HG02884 (cell line): ENCODE measurements at regions not wholly inside any gene's neighbourhood (a gene's known extent, or its start where the extent isn't known, plus 50 kb on each side); places are given as distances from the start of the nearest gene placed in this dataset.
"Not testable (repeated sequence)": the region's sequence is repeated elsewhere in the genome, so short reads cannot be mapped to it uniquely, and the experiment has no call there.

Source experiments
- ATAC-seq: cut with Tn5 transposase; IDR thresholded peaks from one replicate; pipeline ENCODE4 v1.9.1; 2021; ENCODE audit warnings: mild to moderate bottlenecking, moderate library complexity; ENCODE audit not compliant: unreplicated experiment

DNA sequence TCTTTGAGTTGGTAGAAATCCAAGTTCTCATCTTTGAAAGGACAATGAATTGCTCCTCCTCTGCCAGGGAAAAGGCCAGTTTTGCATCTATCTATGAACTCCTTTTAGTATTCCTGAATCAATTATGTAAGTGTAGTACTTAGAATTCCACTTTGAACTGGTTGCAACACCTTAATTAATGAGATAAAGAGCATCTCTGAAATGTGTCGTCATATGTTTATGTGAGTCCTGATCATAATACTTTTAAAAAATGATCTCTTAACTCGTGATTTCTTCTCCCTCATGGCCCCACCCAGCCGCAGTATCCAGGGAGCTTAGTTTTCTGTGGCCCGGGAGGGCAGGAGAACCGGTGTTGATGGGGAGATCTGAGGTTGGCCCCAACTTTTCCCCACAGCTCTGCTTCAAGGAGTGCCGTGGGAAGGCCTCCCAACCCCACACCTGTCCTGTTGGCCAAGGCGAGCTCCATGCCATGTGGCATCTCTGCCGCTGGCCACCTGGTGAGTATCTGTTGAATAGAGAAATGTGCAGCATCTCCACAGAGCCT is 203.5 kb downstream of the TMEM121 start:
- ATAC-seq: not testable (repeated sequence)

- ATAC-seq: not testable (repeated sequence)
Observed at GRCh38 chr14:105730731-105731130, 204.3 kb downstream of the TMEM121 start.

DNA sequence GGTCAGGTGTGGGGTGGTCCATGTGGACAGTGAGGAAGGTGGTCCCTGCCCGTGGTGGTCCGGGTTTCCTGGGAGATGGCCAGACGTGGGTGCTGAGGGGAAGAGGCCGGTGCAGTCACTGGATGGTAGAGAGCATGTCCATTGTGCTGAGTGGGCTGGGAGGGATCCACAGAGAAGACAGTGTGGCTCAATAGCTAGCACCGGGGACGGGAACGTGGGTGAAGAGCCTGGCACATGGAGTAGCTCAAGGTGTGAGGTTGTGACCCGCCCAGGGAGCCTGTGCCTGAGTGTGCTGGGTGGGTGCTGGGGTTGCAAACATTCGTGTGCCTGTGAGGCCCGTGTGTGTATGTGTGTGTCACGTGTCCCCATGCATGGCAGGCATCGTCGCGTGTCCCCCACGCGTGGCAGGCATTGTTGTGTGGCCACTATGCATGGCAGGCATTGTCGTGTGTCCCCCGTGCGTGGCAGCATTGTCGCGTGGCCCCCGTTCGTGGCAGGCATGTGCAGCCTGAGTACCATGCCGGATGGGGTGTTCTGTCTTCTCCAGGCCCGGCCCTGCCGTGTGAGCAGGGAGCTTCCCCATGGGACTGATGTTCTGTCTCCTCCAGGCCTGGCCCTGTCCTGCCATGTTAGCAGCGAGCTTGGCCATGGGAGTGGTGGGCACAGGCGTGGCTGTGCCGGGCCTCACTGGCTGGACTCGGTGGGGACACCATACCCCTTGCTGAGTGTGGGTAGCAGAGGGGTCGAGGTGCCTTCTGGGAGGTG is 205.0 kb downstream of the TMEM121 start:
- not testable (repeated sequence) for ATAC-seq

DNA sequence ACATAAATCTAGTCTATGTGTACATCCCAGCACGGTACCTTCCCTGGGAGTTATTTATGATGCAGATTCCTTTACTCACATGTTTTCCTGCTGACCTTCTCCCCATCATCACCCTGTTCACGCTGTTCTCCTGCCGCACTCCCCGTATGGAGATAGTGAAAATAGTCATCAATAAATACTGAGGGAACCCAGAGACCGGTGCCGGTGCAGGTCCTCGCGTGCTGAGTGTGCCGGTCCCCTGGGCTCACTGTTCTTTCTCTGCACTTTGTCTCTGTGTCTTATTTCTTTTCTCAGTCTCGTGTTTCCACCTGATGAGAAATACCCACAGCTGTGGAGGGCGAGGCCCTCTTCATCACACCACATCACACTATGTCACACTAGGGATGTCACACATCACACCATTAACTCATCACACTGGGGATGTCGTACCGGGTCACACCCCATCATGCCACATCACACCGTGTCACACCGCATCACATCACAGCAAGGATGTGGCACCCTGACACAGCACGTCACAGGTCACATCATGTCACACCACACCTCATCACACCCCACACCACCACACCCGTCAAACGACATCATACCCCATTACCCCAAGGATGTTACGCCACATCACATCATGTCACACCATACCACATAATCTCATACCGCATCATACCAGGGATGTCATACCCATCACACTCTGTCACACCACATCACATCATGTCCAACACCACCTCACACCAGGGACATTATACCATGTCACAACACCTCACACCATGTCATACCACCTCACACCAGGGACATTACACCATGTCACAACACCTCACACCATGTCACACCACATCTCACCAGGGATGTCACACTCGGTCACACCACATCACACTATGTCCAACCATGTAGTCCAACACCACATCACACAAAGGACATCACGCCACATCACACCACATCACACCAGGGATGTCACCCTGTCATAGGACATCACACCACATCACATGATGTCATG is 207.0 kb downstream of the TMEM121 start:
- ATAC-seq: no peak

DNA sequence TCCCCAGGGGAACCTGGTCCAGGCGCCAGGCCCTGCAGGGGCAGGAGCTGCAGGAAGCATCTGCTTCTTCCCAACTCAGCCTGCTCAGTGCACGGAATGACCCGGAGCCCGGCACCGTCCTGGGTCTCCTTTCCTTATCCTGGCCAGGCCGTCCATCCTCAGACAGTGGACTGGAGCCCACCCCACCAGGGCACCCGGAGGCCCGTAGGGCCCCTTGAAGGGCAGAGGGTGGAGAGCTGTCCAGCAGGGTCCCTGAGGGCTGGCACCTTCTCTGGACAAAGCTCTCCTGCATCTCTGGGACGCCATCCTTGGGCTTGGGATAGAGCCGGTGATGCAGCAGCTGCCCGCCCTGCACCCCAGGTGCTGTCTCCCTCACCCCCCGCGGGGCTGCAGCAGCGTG is 207.9 kb downstream of the TMEM121 start:
- ATAC-seq: not testable (repeated sequence)

DNA sequence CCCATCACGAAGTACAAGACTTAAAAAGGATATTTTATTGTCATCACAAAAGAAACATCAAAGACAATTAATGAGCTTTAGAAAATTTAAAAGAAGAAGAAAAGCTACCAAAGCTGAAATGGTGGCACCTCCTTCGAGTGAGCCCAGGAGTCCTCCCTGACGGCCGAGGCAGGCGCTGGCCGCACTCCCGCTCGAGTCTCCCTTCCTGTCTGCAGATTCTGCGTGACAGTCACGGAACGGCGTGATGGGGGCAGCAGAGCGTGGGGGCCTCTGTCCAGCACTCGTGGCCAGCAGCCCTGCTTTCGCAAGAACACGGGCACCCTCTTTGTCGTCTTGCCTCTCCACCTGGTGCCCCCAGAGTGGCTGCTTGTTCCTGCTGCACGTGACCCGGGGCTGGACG is 209.9 kb downstream of the TMEM121 start:
- ATAC-seq: not testable (repeated sequence)

DNA sequence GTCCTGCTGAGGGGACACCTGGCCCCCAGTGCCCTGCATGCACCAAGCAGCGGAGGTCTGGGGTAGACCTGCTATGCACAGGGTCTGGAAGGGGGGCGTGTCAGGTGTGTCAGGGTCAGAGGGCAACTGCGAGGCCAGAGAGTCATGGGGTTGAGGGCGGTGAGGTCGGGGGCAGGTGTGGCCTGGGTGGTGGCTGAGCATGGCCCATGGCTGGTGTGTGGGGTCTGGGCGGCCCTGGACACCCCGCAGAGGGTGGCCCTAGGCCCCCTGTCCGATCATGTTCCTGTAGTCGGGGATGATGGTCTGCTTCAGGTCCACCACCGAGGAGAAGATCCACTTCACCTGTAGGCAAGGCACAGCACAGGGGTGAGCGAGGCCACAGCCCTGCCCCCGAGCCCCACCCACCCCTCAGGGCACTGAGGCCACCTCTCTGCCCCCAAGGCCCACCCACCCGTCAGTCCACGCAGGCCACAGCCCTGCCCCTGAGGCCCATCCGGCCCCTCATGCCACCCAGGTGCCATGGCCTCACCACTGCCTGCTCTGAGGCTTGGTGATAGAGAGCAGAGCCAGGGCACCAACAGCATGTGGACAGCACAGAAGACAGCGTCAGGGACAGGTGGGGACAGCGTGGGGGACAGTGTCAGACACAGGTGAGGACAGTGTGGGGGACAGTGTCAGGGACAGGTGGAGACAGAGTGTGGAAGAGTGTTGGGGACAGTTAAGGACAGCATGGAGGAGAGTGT is 211.3 kb downstream of the TMEM121 start:
- no peak for ATAC-seq

DNA sequence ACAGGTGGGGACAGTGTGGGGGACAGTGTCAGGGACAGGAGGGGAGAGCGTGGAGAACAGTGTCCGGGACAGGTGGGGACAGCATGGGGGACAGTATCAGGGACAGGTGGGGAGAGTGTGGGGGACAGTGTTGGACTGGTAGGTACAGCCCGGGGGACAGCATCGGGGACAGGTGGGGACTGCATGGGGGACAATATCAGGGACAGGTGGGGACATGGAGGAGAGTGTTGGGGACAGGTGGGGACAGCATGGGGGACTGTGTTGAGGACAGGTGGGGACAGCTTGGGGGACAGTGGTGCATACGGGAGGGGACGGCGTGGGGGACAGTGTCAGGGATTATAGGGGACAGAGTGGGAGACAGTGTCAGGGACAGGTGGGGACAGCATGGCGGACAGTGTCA is 212.3 kb downstream of the TMEM121 start:
- no peak for ATAC-seq

- ATAC-seq: no peak
Observed at GRCh38 chr14:105739331-105740102, 213.1 kb downstream of the TMEM121 start.

GRCh38 chr14:105740272-105740671 is 213.9 kb downstream of the TMEM121 start:
- not testable (repeated sequence) for ATAC-seq

GRCh38 chr14:105740961-105741360 is 214.6 kb downstream of the TMEM121 start:
- not testable (repeated sequence) for ATAC-seq

DNA sequence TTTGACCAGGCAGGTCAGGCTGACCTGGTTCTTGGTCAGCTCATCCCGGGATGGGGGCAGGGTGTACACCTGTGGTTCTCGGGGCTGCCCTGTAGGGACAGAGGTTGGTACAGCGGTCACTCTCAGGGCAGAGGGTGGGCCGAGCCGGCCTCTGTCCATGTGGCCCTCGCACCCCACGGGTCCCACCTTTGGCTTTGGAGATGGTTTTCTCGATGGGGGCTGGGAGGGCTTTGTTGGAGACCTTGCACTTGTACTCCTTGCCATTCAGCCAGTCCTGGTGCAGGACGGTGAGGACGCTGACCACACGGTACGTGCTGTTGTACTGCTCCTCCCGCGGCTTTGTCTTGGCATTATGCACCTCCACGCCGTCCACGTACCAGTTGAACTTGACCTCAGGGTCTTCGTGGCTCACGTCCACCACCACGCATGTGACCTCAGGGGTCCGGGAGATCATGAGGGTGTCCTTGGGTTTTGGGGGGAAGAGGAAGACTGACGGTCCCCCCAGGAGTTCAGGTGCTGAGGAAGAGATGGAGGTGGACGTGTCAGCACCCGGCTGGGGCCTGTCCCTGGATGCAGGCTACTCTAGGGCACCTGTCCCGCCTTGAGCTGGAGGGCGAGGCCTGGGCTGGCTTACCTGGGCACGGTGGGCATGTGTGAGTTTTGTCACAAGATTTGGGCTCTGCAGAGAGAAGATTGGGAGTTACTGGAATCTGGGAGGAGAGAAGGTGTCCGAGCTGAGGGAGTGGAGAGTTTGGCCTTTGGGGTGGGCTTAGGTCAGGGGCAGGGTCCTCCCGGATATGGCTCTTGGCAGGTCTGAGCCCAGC is 215.5 kb downstream of the TMEM121 start:
- ATAC-seq: not testable (repeated sequence)

- no peak for ATAC-seq
Observed at GRCh38 chr14:105742531-105742848, 216.1 kb downstream of the TMEM121 start.

DNA sequence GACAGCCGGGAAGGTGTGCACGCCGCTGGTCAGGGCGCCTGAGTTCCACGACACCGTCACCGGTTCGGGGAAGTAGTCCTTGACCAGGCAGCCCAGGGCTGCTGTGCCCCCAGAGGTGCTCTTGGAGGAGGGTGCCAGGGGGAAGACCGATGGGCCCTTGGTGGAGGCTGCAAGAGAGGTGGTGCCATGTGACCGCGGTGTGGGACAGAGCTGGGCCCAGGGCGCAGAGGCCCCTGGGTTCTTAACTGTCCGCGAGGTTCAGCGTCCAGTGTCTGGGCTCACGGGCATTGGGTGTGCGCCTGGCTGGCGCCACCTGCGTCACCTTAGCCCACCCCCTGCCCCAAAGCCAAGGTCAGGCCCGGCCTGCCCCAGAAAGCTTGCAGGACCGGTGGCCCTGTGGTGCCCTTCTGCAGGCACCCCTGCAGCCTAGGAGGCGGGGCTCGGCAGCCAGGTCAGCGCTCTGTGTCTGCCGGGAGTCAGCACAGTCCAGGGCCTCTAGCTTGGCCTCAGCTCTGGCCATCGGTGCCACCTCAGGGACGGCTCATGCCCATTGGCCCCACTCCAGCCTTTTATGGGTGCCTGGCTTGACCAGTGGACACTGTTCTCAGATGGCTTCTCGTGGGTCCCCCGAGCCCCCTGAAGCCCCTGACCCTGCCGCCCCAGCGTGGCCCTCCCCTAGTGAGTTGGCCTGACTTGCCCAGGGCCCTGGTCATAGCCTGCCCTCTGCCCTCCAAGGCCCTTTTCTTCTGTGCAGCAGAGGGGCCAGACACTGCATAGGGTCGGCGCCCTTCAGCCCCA is 216.7 kb downstream of the TMEM121 start:
- ATAC-seq: not testable (repeated sequence)

- ATAC-seq: not testable (repeated sequence)
Observed at GRCh38 chr14:105744213-105744787, 217.9 kb downstream of the TMEM121 start.

GRCh38 chr14:105745433-105746123 is 219.2 kb downstream of the TMEM121 start:
- ATAC-seq: no peak

GRCh38 chr14:105746124-105746514 is 219.7 kb downstream of the TMEM121 start:
- no peak for ATAC-seq
